NCI-H1417 (cell line): ENCODE measurements at regions not wholly inside any gene's neighbourhood (a gene's known extent, or its start where the extent isn't known, plus 50 kb on each side); places are given as distances from the start of the nearest gene placed in this dataset.

Experiments
- DNase-seq, 3 experiments: peaks; one replicate each; lab custom pipeline; 2025; lab: John Stamatoyannopoulos, UW

DNA sequence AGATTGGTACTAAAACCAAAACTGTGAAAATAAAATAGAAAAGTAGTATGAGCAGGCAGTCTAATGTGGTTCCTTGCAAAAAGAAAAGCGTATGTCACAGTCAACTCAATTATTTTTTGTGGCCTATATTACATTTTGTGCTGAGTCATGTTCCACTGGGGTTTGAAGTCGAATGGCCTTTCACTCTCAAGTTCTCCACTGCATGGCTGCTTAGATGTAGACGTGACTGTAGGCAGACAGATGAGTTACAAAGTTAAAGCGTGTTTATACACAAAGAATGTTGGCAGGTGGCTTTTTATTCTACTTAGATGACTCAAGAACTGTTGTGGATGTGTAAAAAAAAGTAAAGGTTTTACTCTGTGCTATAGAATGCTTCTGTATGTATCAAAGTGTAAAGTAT, 133.9 kb downstream of the SLITRK6 start:
- peak in 1 of 3 experiments; percentile 32 for DNase-seq

DNA sequence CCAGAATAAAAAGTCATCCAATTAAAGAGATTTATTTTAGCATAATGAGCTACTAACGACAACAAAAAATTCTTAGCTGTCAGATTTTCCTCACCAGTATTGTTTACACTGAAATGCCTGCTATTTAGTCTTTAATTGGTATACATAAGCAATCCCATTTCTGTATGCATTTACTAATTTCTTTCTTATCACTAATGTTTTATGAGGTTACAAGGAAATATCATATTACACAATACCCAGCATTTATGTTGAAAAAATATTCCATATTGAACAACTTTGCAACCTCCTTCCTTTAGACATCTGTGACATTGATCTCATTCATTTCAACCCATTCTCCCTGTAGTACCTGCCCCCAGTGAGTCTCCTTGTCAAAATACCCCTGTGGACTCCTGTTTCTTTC, 135.4 kb downstream of the SLITRK6 start:
- DNase-seq: peak in 1 of 3 experiments; percentile 42

DNA sequence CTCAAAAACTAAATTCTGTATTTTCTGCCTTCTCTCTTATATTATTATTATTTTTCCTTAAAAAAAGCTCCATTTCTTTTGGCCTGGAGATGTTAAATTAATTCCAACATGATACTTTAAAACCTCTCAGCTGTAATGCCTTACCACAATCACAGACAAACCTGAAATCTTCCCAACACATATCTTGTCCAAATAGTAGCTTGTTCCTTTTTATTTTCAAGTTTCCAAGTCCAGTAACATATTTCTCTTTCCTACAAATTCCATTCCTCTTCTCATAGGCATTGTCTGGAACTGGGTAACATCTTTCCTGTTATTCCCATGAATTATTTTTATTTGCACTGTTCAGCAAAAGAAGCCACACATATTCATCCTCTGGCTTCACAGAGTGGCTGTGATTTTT, 137.0 kb downstream of the SLITRK6 start:
- no peak for DNase-seq

DNA sequence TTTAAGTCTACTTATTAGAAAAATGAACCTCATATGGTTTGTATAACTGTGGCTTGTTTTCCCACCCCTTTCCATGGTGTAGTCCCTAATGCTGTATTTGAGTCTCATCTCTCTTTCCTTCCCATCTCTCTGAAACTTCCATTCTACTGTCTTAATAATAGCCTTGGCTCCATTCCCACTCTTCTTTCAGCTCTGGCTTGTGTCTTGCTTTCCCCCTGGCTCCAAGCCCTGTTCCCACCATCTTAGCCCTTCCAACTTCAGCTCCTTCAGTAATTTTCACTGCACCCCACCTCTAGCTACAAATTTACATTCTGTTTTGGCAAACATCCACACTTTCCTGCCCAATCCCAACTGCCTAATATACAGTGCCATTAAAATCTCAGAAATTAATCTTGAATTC, 137.5 kb downstream of the SLITRK6 start:
- no peak for DNase-seq

- DNase-seq: no peak
Observed at GRCh38 chr13:85659493-85659892, 139.7 kb downstream of the SLITRK6 start.

GRCh38 chr13:85657942-85658341, 141.3 kb downstream of the SLITRK6 start:
- DNase-seq: peak in 2 of 3 experiments; percentile 26 to 82

DNA sequence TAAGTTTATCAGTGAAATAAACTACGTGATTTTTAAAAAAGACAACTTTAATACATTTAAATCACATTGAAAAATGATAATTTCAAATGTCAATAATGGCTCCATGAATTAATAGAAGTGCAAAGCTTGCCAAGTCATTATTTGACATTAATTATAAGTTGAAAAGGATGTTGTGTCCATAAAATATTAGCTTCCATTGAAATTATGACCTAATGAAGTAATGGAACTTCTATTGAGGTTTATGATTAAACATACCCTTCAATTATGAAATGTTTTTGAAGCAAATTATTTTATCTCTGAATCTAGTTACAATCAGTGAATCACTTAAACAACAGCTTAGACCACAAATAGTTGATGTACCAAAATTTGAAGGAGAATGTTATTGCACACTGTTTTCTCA, 144.2 kb downstream of the SLITRK6 start:
- DNase-seq: peak in 1 of 3 experiments; percentile 43

- DNase-seq: no peak
Observed at GRCh38 chr13:85654227-85654626, 145.0 kb downstream of the SLITRK6 start.

GRCh38 chr13:85653681-85654080, 145.5 kb downstream of the SLITRK6 start:
- DNase-seq: no peak

DNA sequence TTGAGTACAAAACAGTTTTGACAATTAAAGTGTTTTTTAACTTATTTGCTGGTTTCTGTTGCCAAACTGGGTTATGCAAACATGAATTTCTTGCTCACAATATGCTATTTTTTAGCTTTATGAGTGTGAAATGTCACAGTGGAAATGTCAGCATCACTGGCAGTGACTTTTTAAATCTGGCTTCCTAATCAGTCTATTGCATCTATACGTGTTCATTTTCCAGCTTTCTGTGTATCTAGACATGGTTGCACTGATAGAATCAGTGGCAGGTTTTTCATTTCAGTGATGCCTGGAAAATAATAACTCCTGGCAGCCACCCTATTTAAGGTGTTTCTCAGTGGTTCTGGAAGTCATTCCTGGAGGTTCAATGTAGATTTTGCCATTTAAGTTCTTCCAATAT, 146.7 kb downstream of the SLITRK6 start:
- no peak for DNase-seq

- DNase-seq: no peak
Observed at GRCh38 chr13:85651440-85651839, 147.8 kb downstream of the SLITRK6 start.

DNA sequence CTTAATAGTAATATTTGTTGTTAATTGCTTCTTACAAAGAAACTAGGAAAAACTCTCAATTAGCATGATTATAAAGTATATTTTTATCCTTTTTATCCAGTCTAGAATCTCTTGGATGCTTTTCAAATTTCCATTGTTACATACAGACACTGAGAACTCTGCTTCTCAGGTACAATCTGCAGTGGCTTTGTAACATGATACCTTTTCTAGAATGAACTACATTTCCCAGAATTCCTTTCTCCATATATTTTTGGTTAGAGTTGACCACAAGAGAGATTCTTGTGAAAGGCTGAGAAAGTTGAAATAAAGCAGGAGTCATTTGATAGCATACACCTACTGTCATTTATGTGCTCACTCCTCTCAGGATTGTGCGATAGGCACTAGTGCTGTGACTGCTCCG, 148.6 kb downstream of the SLITRK6 start:
- peak in 1 of 3 experiments; percentile 26 for DNase-seq

- no peak for DNase-seq
Observed at GRCh38 chr13:85640727-85641126, 158.5 kb downstream of the SLITRK6 start.

DNA sequence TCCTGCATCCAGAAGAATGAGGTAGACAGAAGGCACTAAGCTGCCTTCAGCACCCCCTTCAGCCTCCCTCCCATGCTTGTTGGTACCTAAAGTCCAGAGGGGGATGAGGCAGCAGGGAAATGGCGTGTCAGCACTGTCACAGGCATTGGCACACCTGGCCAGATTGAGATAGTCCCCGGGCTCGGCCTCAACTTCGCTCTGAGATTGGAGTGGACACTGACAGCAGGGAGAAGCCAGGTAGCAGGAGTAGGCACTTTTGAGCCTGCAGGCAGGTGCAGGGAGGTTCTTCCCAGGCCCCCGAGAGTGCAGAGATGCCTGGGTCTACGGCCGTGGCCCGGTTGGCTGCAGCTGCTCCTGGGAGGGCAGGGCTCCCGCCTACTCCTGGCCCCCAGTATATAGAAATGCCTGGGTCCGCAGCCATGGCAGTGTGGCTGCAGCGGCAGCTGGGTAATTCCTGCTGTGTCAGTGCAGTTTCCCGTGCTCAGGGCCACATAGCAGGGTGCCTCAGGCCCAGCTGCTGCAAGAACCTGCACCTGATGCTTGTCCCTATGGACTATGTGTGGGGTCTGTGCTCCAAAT, 160.3 kb downstream of the SLITRK6 start:
- DNase-seq: no peak

DNA sequence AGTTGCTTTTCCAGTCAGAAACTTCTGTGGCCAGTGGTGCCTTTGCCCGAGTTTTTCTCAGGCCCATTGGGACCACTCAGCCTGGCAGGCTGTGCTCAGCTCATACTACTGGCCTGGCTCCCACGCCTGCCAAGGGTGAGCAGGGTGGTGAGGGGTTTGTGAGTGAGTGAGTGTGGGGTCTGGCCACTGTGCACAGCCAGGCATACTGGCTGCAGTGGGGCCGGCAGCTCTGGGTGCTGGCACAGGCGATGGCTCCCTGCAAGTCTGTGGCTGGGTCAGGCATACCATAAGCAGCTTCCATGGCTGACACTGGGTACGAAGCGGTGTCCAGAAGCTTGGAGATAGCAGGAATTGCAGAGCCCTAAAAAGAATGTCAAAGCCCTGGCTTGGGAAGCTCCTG, 161.0 kb downstream of the SLITRK6 start:
- no peak for DNase-seq

DNA sequence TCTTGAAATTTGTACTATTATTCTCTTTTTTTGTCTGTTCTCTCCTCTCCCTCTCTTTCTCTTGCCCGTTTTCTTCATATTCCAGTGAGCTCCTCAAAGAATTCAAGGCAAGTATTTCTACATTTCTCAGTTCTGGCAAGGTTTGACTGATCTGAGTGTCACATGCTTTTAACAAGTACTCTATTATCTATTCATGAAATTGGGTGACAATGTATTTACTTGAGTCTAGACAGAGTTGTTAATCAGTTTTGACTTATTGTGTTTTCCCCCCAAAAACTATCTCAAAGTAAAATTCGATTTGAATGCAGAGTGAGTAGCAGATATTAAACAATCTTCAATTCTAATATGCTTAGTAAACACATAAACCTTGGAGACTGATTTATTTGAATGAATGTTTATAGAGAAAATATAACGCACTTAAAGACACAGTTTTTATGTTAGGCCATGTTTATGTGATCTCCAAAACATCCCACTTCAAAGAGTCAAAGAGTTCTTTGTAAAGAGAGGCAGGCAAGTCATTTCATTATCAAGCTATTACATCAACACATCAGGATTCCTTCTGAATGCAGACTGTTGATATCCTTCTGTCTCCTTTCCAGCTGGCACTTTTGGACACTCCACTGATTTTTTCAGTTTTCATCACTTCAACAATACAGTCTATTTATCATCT, 166.6 kb downstream of the SLITRK6 start:
- no peak for DNase-seq

DNA sequence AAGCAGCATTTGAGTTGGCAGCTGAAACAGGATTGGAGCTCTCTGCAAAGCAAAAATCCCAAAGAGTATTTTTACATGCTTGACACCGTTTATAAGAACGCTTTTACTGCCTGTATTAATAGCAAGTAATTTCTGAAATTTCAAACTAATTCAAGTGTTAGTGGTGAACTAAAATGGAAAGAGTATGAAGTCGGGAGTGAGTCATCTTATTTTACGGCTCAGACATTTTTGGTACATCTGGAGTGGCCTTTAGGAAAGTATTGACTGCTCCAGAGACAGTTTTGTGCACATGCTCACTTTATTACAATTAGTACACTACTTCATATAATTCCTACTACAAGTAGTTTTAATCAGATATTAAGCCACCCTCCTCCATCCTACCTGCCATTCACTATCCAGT, 167.4 kb downstream of the SLITRK6 start:
- no peak for DNase-seq

GRCh38 chr13:85626603-85627002, 172.6 kb downstream of the SLITRK6 start:
- DNase-seq: no peak

GRCh38 chr13:85619321-85619720, 179.9 kb downstream of the SLITRK6 start:
- no peak for DNase-seq

- DNase-seq: no peak
Observed at GRCh38 chr13:85618521-85618920, 180.7 kb downstream of the SLITRK6 start.

DNA sequence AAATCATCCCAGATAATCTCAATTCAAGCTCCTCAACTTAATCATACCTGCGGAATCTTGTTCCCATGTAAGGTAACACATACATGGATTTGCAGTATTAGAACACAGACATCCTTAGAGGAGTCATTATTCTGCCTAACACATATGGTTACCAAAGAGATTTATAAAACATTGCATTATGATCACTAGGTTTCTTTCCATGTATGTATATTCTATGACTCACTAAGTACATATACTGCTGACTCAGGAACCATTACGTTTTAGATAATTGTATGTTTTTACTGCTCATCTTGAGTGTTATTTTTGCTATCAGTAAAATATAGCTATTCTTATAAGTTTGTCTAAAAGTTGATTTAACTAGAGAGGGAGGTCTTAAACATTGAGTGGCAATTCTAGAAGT, 182.9 kb downstream of the SLITRK6 start:
- DNase-seq: no peak

DNA sequence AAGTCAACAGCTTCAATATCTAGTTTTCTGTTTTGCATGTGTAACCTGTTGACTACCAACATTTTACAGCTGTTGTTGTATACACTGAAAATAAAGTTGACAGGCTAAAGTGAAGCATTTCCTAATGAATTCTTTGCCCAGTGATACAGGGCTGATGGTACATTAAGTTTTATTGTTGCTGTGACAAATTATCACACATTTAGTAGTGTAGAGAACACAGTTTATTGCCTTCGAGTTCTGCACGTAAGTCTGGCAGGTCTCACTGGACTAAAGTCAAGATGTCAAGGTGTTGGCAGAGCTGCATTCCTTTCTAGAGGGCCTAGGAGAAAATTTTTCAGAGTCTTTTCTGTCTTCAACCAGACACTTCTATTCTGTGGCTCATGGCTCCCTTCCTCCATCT, 184.2 kb downstream of the SLITRK6 start:
- no peak for DNase-seq

GRCh38 chr13:85610024-85610423, 189.2 kb downstream of the SLITRK6 start:
- DNase-seq: no peak

DNA sequence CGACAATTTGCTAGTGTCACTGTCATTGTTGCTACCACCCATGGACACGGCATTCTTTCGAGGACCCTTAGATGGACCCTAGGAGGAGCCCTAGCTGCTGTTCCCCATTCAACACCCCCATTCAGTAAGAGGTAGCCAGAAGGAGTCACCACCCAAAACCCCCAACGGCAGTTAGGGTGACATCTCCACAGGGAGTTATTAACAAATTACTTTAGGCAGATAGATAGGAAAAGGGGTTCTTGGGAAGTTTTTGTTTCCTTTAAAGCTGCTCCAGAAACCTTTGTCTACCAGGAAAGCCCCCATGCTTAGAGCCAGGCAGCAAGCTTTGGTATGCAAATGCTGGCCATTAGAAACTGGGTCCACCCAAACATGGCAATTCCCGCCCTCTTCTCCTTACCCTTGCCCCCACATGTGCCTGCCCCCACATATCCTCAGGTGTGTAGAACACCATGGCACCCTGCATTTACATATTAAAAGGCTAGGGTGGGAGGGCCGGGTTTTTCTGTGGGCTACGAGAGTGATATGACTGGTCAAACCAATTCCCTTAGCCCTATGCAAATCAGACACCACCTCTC, 190.9 kb downstream of the SLITRK6 start:
- DNase-seq: no peak
